Panc1 (cell line): ENCODE measurements at regions not wholly inside any gene's neighbourhood (a gene's known extent, or its start where the extent isn't known, plus 50 kb on each side); places are given as distances from the start of the nearest gene placed in this dataset.

Experiments used
- ATAC-seq: fragments of 200-7000 bp; cut with Tn5 transposase; 2 replicates; pipeline ENCODE4 v1.9.1; 2020; ENCODE audit warnings: mild to moderate bottlenecking, moderate library complexity
- BruUV-seq: library from RNA; stranded (reverse); fragments of 400-500 nt; replicated peaks from 2 replicates; lab custom pipeline; 2021; lab: Mats Ljungman, UMichigan
- CTCF ChIA-PET: fragments of 300-600 bp; sonication (Branson Sonifier 250); formaldehyde crosslinking; loops from one replicate; lab custom pipeline; 2022; ENCODE audit warnings: antibody characterized with exemption; lab: Charles Lee
- POLR2A ChIA-PET: fragments of 300-600 bp; sonication (Branson Sonifier 250); formaldehyde crosslinking; loops from one replicate; lab custom pipeline; 2022; ENCODE audit warnings: antibody characterized with exemption; lab: Charles Lee
- DNase-seq: peaks from one replicate; pipeline ENCODE4 v3.0.0-alpha.2; 2010; ENCODE audit warnings: low read depth, low spot score
- H3K27ac ChIP-seq: 2 replicates; pipeline ENCODE4 v1.5.1; 2011; ENCODE audit warnings: mild to moderate bottlenecking, low read length, inconsistent platforms
- H3K27me3 ChIP-seq: fragments of 200-500 bp; sonication (Bioruptor generic); 2 replicates; pipeline ENCODE4 v1.6.0; 2014; ENCODE audit warnings: low read length, inconsistent platforms; ENCODE audit not compliant: control insufficient read depth, insufficient read depth
- H3K36me3 ChIP-seq: fragments of 200-500 bp; sonication (Bioruptor generic); 2 replicates; pipeline ENCODE4 v1.5.1; 2014; ENCODE audit warnings: inconsistent platforms, mild to moderate bottlenecking, low read length, moderate library complexity; ENCODE audit not compliant: control insufficient read depth, insufficient read depth
- H3K4me1 ChIP-seq: 2 replicates; pipeline ENCODE4 v1.5.1; 2011; ENCODE audit warnings: inconsistent platforms, mild to moderate bottlenecking, low read length, moderate library complexity; ENCODE audit not compliant: control insufficient read depth, insufficient read depth
- H3K4me3 ChIP-seq, 2 experiments: 2 replicates each; pipeline ENCODE4 v1.5.1; 2011 to 2012; ENCODE audit warnings: low read depth in 2 of 2, low read length in 2 of 2, mild to moderate bottlenecking in 2 of 2, inconsistent platforms in 1 of 2, moderate library complexity in 1 of 2
- H3K9me3 ChIP-seq: fragments of 200-500 bp; sonication (Bioruptor generic); 2 replicates; pipeline ENCODE4 v1.5.1; 2014; ENCODE audit warnings: low read depth, mild to moderate bottlenecking, inconsistent platforms, low read length, moderate library complexity; ENCODE audit not compliant: control insufficient read depth, insufficient read depth
- CTCF ChIP-seq: fragments of 450-650 bp; IDR thresholded peaks from 2 replicates; pipeline ENCODE4 v1.5.1; 2017; ENCODE audit warnings: mild to moderate bottlenecking
- POLR2AphosphoS5 ChIP-seq: IDR thresholded peaks from 2 replicates; pipeline ENCODE4 v1.6.1; 2012; ENCODE audit warnings: mild to moderate bottlenecking, low read depth, low read length, moderate library complexity
- REST ChIP-seq, 2 experiments: IDR thresholded peaks; 2 replicates each; pipeline ENCODE4 v1.6.1; 2011 to 2012; ENCODE audit warnings: low read depth in 2 of 2, control low read depth in 1 of 2, low read length in 1 of 2, mild to moderate bottlenecking in 1 of 2, moderate library complexity in 1 of 2; ENCODE audit not compliant: insufficient read depth in 1 of 2
- SIN3A ChIP-seq: IDR thresholded peaks from 2 replicates; pipeline ENCODE4 v1.6.1; 2012; ENCODE audit warnings: low read depth, mild to moderate bottlenecking, low read length, moderate library complexity, borderline replicate concordance; ENCODE audit not compliant: insufficient read depth
- TCF7L2 ChIP-seq: IDR thresholded peaks from 2 replicates; pipeline ENCODE4 v1.6.1; 2011; ENCODE audit warnings: mild to moderate bottlenecking, low read depth, low read length, inconsistent platforms
- in situ Hi-C: cut with HindIII; loops from 2 replicates; pipeline ENCODE4 v1.10.0; 2016; ENCODE audit warnings: low sequenced_read_pairs, low pct_unique_long_range_greater_than_20kb
- intact Hi-C: fragments of 100-400 bp; cut with micrococcal nuclease; formaldehyde crosslinking; loops from one replicate; pipeline ENCODE4 v1.10.0; 2022; ENCODE audit not compliant: unreplicated experiment

- no peaks in the 10 kb centered on the region for H3K27me3 ChIP-seq
- no peaks in the 10 kb centered on the region for H3K36me3 ChIP-seq
- no TSS peak for BruUV-seq
- no peaks in the 10 kb centered on the region for H3K9me3 ChIP-seq
- no peak overlapping the region for H3K27ac ChIP-seq
- ChIA-PET CTCF (no interaction called here), POLR2A (no interaction called here)
- H3K4me3 ChIP-seq = no peak overlapping the region
- ATAC-seq = no peak
- DNase-seq = no peak
- intact Hi-C loops = no loop called here
- H3K4me1 ChIP-seq = no peaks in the 10 kb centered on the region
- in situ Hi-C loops = no loop called here
- TF ChIP-seq CTCF (no peak), TCF7L2 (no peak), SIN3A (no peak), POLR2AphosphoS5 (no peak), REST (IDR thresholded peaks at IDR 0.05; ENCODE audit: insufficient read depth in 1 of 2, low read depth in 2 of 2, low read length in 1 of 2) (no peak)
Observed at GRCh38 chr5:147055089-147055826, 176.7 kb upstream of the PPP2R2B start.

- TF ChIP-seq CTCF (no peak), SIN3A (no peak), REST (IDR thresholded peaks at IDR 0.05; ENCODE audit: insufficient read depth in 1 of 2, low read depth in 2 of 2, low read length in 1 of 2) (no peak)
- DNase-seq (no peak), ATAC-seq (no peak)
- in situ Hi-C loops = no loop called here
- ChIA-PET POLR2A (no interaction called here), CTCF (no interaction called here)
- Histone ChIP-seq H3K4me3 (no peak overlapping the region), H3K27ac (no peak overlapping the region), H3K36me3 (no peaks in the 10 kb centered on the region), H3K27me3 (no peaks in the 10 kb centered on the region), H3K4me1 (no peaks in the 10 kb centered on the region), H3K9me3 (no peaks in the 10 kb centered on the region)
- intact Hi-C loops = no loop called here
- BruUV-seq = no TSS peak
Observed at GRCh38 chr5:147055850-147056566, 177.5 kb upstream of the PPP2R2B start.
